ENCODE measurements at regions not wholly inside any gene's neighbourhood (a gene's known extent, or its start where the extent isn't known, plus 50 kb on each side); places are given as distances from the start of the nearest gene placed in this dataset.

GRCh38 chr14:87000081-87000480 is 992.9 kb downstream of the GALC start:
- TF ChIP-seq POLR2A (IDR thresholded peaks at IDR 0.05; ENCODE audit: extremely low read depth, insufficient read length): no peak
- no peak overlapping the region for H3K4me3 ChIP-seq (ENCODE audit: low read depth, low read length)
- no peak for DNase-seq (ENCODE audit: low read depth)

GRCh38 chr14:86999036-86999435 is 993.9 kb downstream of the GALC start:
- TF ChIP-seq POLR2A (IDR thresholded peaks at IDR 0.05; ENCODE audit: extremely low read depth, insufficient read length): no peak
- no peak overlapping the region for H3K4me3 ChIP-seq (ENCODE audit: low read depth, low read length)
- no peak for DNase-seq (ENCODE audit: low read depth)

GRCh38 chr14:86997271-86997670 is 995.7 kb downstream of the GALC start:
- DNase-seq (ENCODE audit: low read depth): no peak
- no peak overlapping the region for H3K4me3 ChIP-seq (ENCODE audit: low read depth, low read length)
- TF ChIP-seq MAX (IDR thresholded peaks at IDR 0.05; ENCODE audit: low read depth, low read length): no peak
- no peak for TF ChIP-seq CTCF (IDR thresholded peaks at IDR 0.05; ENCODE audit: low read depth, low read length)

- DNase-seq (ENCODE audit: low read depth): no peak
- TF ChIP-seq POLR2A (IDR thresholded peaks at IDR 0.05; ENCODE audit: extremely low read depth, insufficient read length) (no peak), MYC (IDR thresholded peaks at IDR 0.05; ENCODE audit: low read depth, low read length) (no peak), MAX (IDR thresholded peaks at IDR 0.05; ENCODE audit: low read depth, low read length) (no peak), CTCF (IDR thresholded peaks at IDR 0.05; ENCODE audit: low read depth, low read length) (no peak)
- H3K4me3 ChIP-seq (ENCODE audit: low read depth, low read length): no peak overlapping the region
Measured at GRCh38 chr14:86990396-86990795, 1002.6 kb downstream of the GALC start.

- H3K4me3 ChIP-seq (ENCODE audit: low read depth, low read length): no peak overlapping the region
- DNase-seq (ENCODE audit: low read depth): no peak
- TF ChIP-seq MYC (IDR thresholded peaks at IDR 0.05; ENCODE audit: low read depth, low read length) (no peak), POLR2A (IDR thresholded peaks at IDR 0.05; ENCODE audit: extremely low read depth, insufficient read length) (no peak), CTCF (IDR thresholded peaks at IDR 0.05; ENCODE audit: low read depth, low read length) (no peak), MAX (IDR thresholded peaks at IDR 0.05; ENCODE audit: low read depth, low read length) (no peak)
Measured at GRCh38 chr14:86989285-86989684, 1003.7 kb downstream of the GALC start.

GRCh38 chr14:86987966-86988365 is 1005.0 kb downstream of the GALC start:
- no peak for TF ChIP-seq MYC (IDR thresholded peaks at IDR 0.05; ENCODE audit: low read depth, low read length)
- TF ChIP-seq MAX (IDR thresholded peaks at IDR 0.05; ENCODE audit: low read depth, low read length): no peak
- no peak for TF ChIP-seq POLR2A (IDR thresholded peaks at IDR 0.05; ENCODE audit: extremely low read depth, insufficient read length)
- no peak for TF ChIP-seq CTCF (IDR thresholded peaks at IDR 0.05; ENCODE audit: low read depth, low read length)
- DNase-seq (ENCODE audit: low read depth): no peak
- H3K4me3 ChIP-seq (ENCODE audit: low read depth, low read length): no peak overlapping the region

- H3K4me3 ChIP-seq (ENCODE audit: low read depth, low read length): no peak overlapping the region
- no peak for DNase-seq (ENCODE audit: low read depth)
- TF ChIP-seq POLR2A (IDR thresholded peaks at IDR 0.05; ENCODE audit: extremely low read depth, insufficient read length) (no peak), MYC (IDR thresholded peaks at IDR 0.05; ENCODE audit: low read depth, low read length) (no peak), CTCF (IDR thresholded peaks at IDR 0.05; ENCODE audit: low read depth, low read length) (no peak), MAX (IDR thresholded peaks at IDR 0.05; ENCODE audit: low read depth, low read length) (no peak)
Measured at GRCh38 chr14:86973177-86973576, 1019.8 kb downstream of the GALC start.

Measured in NB4 (cell line).